ENCODE measurements at regions not wholly inside any gene's neighbourhood (a gene's known extent, or its start where the extent isn't known, plus 50 kb on each side); places are given as distances from the start of the nearest gene placed in this dataset.

DNA sequence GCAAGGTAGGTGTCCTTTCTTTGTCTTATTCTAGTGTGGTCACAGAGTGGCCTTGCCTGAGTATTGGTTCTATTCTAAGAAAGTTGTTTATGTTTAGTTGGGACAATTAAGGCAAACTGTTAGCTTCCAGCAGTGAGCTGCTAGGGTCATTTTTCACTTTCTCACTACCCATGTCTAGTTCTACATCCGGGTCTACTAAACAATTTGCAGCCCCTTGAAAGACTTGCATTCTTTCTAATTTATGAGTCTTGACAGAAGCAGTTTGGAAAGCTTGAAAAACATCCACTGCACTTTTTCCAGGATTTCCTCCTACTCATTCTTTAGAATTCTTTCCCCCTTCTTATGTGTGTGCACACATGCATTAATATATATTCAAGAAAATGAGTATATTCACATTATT lies 892.2 kb upstream of the ACO1 start:
- H3K27me3 Mint-ChIP-seq (ENCODE audit: insufficient read depth, unreplicated experiment), result no peaks in the 10 kb centered on the region
- Histone ChIP-seq H3K27me3 (replicated peaks; ENCODE audit: control insufficient read depth, insufficient read depth, low read length) (no peaks in the 10 kb centered on the region), H3K36me3 (ENCODE audit: control insufficient read depth, insufficient read depth, low read length) (no peaks in the 10 kb centered on the region), H3K4me3 (ENCODE audit: low read depth, low read length) (no peak overlapping the region), H3K9me3 (no peaks in the 10 kb centered on the region), H3K4me1 (no peaks in the 10 kb centered on the region)
- POLR2A ChIA-PET, result no interaction called here
- intact Hi-C loops (cut with micrococcal nuclease; ENCODE audit: unreplicated experiment), result no loop called here
- H3K9me3 Mint-ChIP-seq (ENCODE audit: unreplicated experiment), result no peaks in the 10 kb centered on the region
- BruUV-seq (replicated peaks), result no TSS peak
- TF ChIP-seq CTCF (IDR thresholded peaks at IDR 0.05; ENCODE audit: insufficient read depth in 1 of 2, low read depth in 1 of 2, low read length in 1 of 2, severe bottlenecking in 1 of 2, unreplicated experiment in 1 of 2), result no peak
- no peak overlapping the region for H3K27ac Mint-ChIP-seq (ENCODE audit: unreplicated experiment)
- H3K4me1 Mint-ChIP-seq (ENCODE audit: low read depth, unreplicated experiment), result no peaks in the 10 kb centered on the region
- H3K4me3 Mint-ChIP-seq (ENCODE audit: unreplicated experiment), result no peak overlapping the region
- H3K36me3 Mint-ChIP-seq (ENCODE audit: insufficient read depth, unreplicated experiment), result no peaks in the 10 kb centered on the region
- DNase-seq, result no peak
- CTCF ChIA-PET, result no interaction called here

GRCh38 chr9:31500422-31500821 lies 884.0 kb upstream of the ACO1 start:
- Mint-ChIP-seq H3K4me1 (ENCODE audit: low read depth, unreplicated experiment) (no peaks in the 10 kb centered on the region), H3K4me3 (ENCODE audit: unreplicated experiment) (no peak overlapping the region), H3K36me3 (ENCODE audit: insufficient read depth, unreplicated experiment) (no peaks in the 10 kb centered on the region), H3K9me3 (ENCODE audit: unreplicated experiment) (no peaks in the 10 kb centered on the region), H3K27me3 (ENCODE audit: insufficient read depth, unreplicated experiment) (no peaks in the 10 kb centered on the region), H3K27ac (ENCODE audit: unreplicated experiment) (no peak overlapping the region)
- no TSS peak for BruUV-seq (replicated peaks)
- H3K9me3 ChIP-seq, result no peaks in the 10 kb centered on the region
- POLR2A ChIA-PET, result no interaction called here
- H3K27me3 ChIP-seq (replicated peaks; ENCODE audit: control insufficient read depth, insufficient read depth, low read length), result no peaks in the 10 kb centered on the region
- TF ChIP-seq CTCF (IDR thresholded peaks at IDR 0.05; ENCODE audit: insufficient read depth in 1 of 2, low read depth in 1 of 2, low read length in 1 of 2, severe bottlenecking in 1 of 2, unreplicated experiment in 1 of 2), result no peak
- CTCF ChIA-PET, result no interaction called here
- no peaks in the 10 kb centered on the region for H3K36me3 ChIP-seq (ENCODE audit: control insufficient read depth, insufficient read depth, low read length)
- intact Hi-C loops (cut with micrococcal nuclease; ENCODE audit: unreplicated experiment), result no loop called here
- no peaks in the 10 kb centered on the region for H3K4me1 ChIP-seq
- no peak overlapping the region for H3K4me3 ChIP-seq (ENCODE audit: low read depth, low read length)
- DNase-seq, result no peak

DNA sequence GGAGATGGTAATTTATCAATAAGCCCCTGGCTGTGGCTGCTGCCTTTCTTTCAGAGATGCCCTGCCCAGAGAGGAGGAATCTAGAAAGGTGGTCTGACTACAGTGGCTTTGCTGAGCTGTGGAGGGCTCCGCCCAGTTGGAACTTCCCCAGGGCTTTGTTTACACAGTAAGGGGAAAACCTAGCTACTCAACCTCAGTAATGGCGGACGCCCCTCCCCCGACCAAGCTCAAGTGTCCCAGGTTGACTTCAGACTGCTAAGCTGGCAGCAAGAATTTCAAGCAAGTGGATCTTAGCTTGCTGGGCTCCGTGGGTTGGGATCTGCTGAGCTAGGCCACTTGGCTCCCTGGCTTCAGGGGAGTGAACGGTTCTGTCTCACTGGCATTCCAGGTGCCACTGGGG lies 865.4 kb upstream of the ACO1 start:
- no peak for DNase-seq
- H3K27me3 Mint-ChIP-seq (ENCODE audit: insufficient read depth, unreplicated experiment), result peaks cover 2% of the 10 kb centered on the region
- no peak for TF ChIP-seq CTCF (IDR thresholded peaks at IDR 0.05; ENCODE audit: insufficient read depth in 1 of 2, low read depth in 1 of 2, low read length in 1 of 2, severe bottlenecking in 1 of 2, unreplicated experiment in 1 of 2)
- Histone ChIP-seq H3K9me3 (no peaks in the 10 kb centered on the region), H3K4me3 (ENCODE audit: low read depth, low read length) (no peak overlapping the region), H3K36me3 (ENCODE audit: control insufficient read depth, insufficient read depth, low read length) (no peaks in the 10 kb centered on the region), H3K4me1 (no peaks in the 10 kb centered on the region), H3K27me3 (replicated peaks; ENCODE audit: control insufficient read depth, insufficient read depth, low read length) (no peaks in the 10 kb centered on the region)
- no peaks in the 10 kb centered on the region for H3K9me3 Mint-ChIP-seq (ENCODE audit: unreplicated experiment)
- POLR2A ChIA-PET, result no interaction called here
- H3K4me1 Mint-ChIP-seq (ENCODE audit: low read depth, unreplicated experiment), result no peaks in the 10 kb centered on the region
- intact Hi-C loops (cut with micrococcal nuclease; ENCODE audit: unreplicated experiment), result no loop called here
- CTCF ChIA-PET, result no interaction called here
- no peaks in the 10 kb centered on the region for H3K36me3 Mint-ChIP-seq (ENCODE audit: insufficient read depth, unreplicated experiment)
- no TSS peak for BruUV-seq (replicated peaks)
- H3K27ac Mint-ChIP-seq (ENCODE audit: unreplicated experiment), result no peak overlapping the region
- H3K4me3 Mint-ChIP-seq (ENCODE audit: unreplicated experiment), result no peak overlapping the region
